ENCODE measurements at regions not wholly inside any gene's neighbourhood (a gene's known extent, or its start where the extent isn't known, plus 50 kb on each side); places are given as distances from the start of the nearest gene placed in this dataset.

DNA sequence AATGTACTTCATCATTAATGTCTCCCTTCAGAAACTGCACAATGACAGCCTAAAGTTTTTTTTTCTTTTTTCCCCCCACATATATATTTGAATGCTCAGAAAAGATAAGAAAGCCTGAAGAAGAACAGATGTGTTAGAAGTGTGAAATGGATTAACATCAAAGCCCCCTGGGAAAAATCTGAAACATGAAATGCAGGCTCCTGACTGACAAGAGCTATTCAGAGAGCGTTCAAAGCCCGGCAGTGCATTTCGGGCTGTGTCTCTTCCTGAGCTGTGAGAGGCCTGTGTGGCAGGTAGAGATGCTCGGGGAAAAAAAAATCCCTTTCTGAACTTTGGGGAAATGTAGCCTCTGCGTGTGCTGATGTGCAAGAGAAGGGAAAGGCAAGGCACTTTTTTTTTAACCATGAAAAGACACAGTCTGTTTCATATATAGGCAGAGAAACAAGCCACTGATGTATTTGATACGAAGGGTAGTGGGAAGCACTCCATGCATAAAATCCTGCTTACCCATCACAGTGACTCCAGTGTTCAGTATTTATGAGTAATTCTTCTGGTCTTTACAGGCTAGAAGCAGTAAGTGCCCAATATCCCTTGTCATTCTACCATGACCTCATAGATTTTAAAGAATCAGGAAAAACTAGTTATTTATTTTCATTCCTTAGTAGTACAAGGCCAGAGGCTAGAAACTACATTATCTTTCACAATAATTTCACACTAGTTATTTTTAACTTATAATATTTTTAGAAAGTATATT lies 1574.2 kb upstream of the PIK3C3 start:
- TF ChIP-seq, protein P1, sequence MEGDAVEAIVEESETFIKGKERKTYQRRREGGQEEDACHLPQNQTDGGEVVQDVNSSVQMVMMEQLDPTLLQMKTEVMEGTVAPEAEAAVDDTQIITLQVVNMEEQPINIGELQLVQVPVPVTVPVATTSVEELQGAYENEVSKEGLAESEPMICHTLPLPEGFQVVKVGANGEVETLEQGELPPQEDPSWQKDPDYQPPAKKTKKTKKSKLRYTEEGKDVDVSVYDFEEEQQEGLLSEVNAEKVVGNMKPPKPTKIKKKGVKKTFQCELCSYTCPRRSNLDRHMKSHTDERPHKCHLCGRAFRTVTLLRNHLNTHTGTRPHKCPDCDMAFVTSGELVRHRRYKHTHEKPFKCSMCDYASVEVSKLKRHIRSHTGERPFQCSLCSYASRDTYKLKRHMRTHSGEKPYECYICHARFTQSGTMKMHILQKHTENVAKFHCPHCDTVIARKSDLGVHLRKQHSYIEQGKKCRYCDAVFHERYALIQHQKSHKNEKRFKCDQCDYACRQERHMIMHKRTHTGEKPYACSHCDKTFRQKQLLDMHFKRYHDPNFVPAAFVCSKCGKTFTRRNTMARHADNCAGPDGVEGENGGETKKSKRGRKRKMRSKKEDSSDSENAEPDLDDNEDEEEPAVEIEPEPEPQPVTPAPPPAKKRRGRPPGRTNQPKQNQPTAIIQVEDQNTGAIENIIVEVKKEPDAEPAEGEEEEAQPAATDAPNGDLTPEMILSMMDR (IDR thresholded peaks at IDR 0.05), result no peak
- no peak for TF ChIP-seq POLR2A (IDR thresholded peaks at IDR 0.05)
- no peak for TF ChIP-seq POLR2AphosphoS5 (IDR thresholded peaks at IDR 0.05)
- TF ChIP-seq EP300 (IDR thresholded peaks at IDR 0.05; ENCODE audit: low read depth), result no peak
